GM19351 (cell line): ENCODE measurements at regions not wholly inside any gene's neighbourhood (a gene's known extent, or its start where the extent isn't known, plus 50 kb on each side); places are given as distances from the start of the nearest gene placed in this dataset.
A peak's percentile ranks its signal among the peaks of the same experiment; 100 is the strongest.

Experiments
- ATAC-seq: cut with Tn5 transposase; IDR thresholded peaks from one replicate; pipeline ENCODE4 v1.9.1; 2021; ENCODE audit warnings: mild to moderate bottlenecking, moderate library complexity; ENCODE audit not compliant: unreplicated experiment

GRCh38 chr11:130636722-130637464 is 188.4 kb downstream of the ADAMTS15 start:
- ATAC-seq = peak; percentile 60

- no peak for ATAC-seq
Observed at GRCh38 chr11:130637566-130637965, 189.1 kb downstream of the ADAMTS15 start.

GRCh38 chr11:130638033-130638432 is 189.6 kb downstream of the ADAMTS15 start:
- no peak for ATAC-seq

- ATAC-seq = no peak
Observed at GRCh38 chr11:130638624-130639023, 190.2 kb downstream of the ADAMTS15 start.

- ATAC-seq = no peak
Observed at GRCh38 chr11:130639369-130639768, 190.9 kb downstream of the ADAMTS15 start.

- no peak for ATAC-seq
Observed at GRCh38 chr11:130640526-130640925, 192.1 kb downstream of the ADAMTS15 start.

- no peak for ATAC-seq
Observed at GRCh38 chr11:130641876-130642275, 193.4 kb downstream of the ADAMTS15 start.

- no peak for ATAC-seq
Observed at GRCh38 chr11:130642994-130643393, 194.5 kb downstream of the ADAMTS15 start.

- no peak for ATAC-seq
Observed at GRCh38 chr11:130644187-130644586, 195.7 kb downstream of the ADAMTS15 start.

GRCh38 chr11:130645164-130645842 is 196.9 kb downstream of the ADAMTS15 start:
- ATAC-seq = no peak

- no peak for ATAC-seq
Observed at GRCh38 chr11:130645843-130646197, 197.4 kb downstream of the ADAMTS15 start.

GRCh38 chr11:130646881-130647280 is 198.4 kb downstream of the ADAMTS15 start:
- no peak for ATAC-seq

GRCh38 chr11:130647371-130647770 is 198.9 kb downstream of the ADAMTS15 start:
- no peak for ATAC-seq

GRCh38 chr11:130649801-130650200 is 201.4 kb downstream of the ADAMTS15 start:
- ATAC-seq = no peak

- no peak for ATAC-seq
Observed at GRCh38 chr11:130650456-130651030, 202.1 kb downstream of the ADAMTS15 start.

- ATAC-seq = no peak
Observed at GRCh38 chr11:130651066-130651855, 202.8 kb downstream of the ADAMTS15 start.

- ATAC-seq = no peak
Observed at GRCh38 chr11:130652671-130653335, 204.4 kb downstream of the ADAMTS15 start.

- no peak for ATAC-seq
Observed at GRCh38 chr11:130653838-130654636, 205.6 kb downstream of the ADAMTS15 start.

GRCh38 chr11:130655300-130655699 is 206.9 kb downstream of the ADAMTS15 start:
- ATAC-seq = no peak

- no peak for ATAC-seq
Observed at GRCh38 chr11:130666781-130667251, 218.4 kb downstream of the ADAMTS15 start.
